Germinal center (tissue), 1 donor: ENCODE measurements at regions not wholly inside any gene's neighbourhood (a gene's known extent, or its start where the extent isn't known, plus 50 kb on each side); places are given as distances from the start of the nearest gene placed in this dataset.
"Not testable (repeated sequence)": the region's sequence is repeated elsewhere in the genome, so short reads cannot be mapped to it uniquely, and the experiment has no call there.

Experiments
- DNase-seq: peaks from one replicate; pipeline ENCODE4 v3.0.0; 2012; ENCODE audit warnings: mixed read lengths, low spot score

- no peak for DNase-seq
Observed at GRCh38 chr15:69675731-69676130, 223.1 kb downstream of the RPLP1 start.

- no peak for DNase-seq
Observed at GRCh38 chr15:69677403-69677802, 224.8 kb downstream of the RPLP1 start.

GRCh38 chr15:69679623-69680228 is 227.1 kb downstream of the RPLP1 start:
- no peak for DNase-seq

GRCh38 chr15:69684823-69685222 is 232.2 kb downstream of the RPLP1 start:
- not testable (repeated sequence) for DNase-seq

GRCh38 chr15:69685512-69686452 is 233.2 kb downstream of the RPLP1 start:
- no peak for DNase-seq

GRCh38 chr15:69686626-69687025 is 234.0 kb downstream of the RPLP1 start:
- no peak for DNase-seq

- no peak for DNase-seq
Observed at GRCh38 chr15:69689133-69689532, 236.5 kb downstream of the RPLP1 start.

GRCh38 chr15:69691307-69692015 is 238.8 kb downstream of the RPLP1 start:
- no peak for DNase-seq

- no peak for DNase-seq
Observed at GRCh38 chr15:69692342-69692741, 239.7 kb downstream of the RPLP1 start.

- no peak for DNase-seq
Observed at GRCh38 chr15:69693059-69693458, 240.4 kb downstream of the RPLP1 start.

GRCh38 chr15:69696946-69697345 is 244.3 kb downstream of the RPLP1 start:
- no peak for DNase-seq

- DNase-seq, result no peak
Observed at GRCh38 chr15:69697916-69698315, 245.3 kb downstream of the RPLP1 start.

- no peak for DNase-seq
Observed at GRCh38 chr15:69699096-69699495, 246.5 kb downstream of the RPLP1 start.

GRCh38 chr15:69700380-69700779 is 247.8 kb downstream of the RPLP1 start:
- no peak for DNase-seq

- no peak for DNase-seq
Observed at GRCh38 chr15:69701198-69701597, 248.6 kb downstream of the RPLP1 start.

GRCh38 chr15:69703532-69704187 is 251.0 kb downstream of the RPLP1 start:
- DNase-seq, result no peak

GRCh38 chr15:69704229-69704628 is 251.6 kb downstream of the RPLP1 start:
- no peak for DNase-seq

- no peak for DNase-seq
Observed at GRCh38 chr15:69704700-69705099, 252.1 kb downstream of the RPLP1 start.

- no peak for DNase-seq
Observed at GRCh38 chr15:69706353-69707097, 253.9 kb downstream of the RPLP1 start.

GRCh38 chr15:69707241-69707640 is 254.6 kb downstream of the RPLP1 start:
- not testable (repeated sequence) for DNase-seq

GRCh38 chr15:69708436-69709122 is 256.0 kb downstream of the RPLP1 start:
- not testable (repeated sequence) for DNase-seq
